ENCODE measurements at regions not wholly inside any gene's neighbourhood (a gene's known extent, or its start where the extent isn't known, plus 50 kb on each side); places are given as distances from the start of the nearest gene placed in this dataset.
"Not testable (repeated sequence)": the region's sequence is repeated elsewhere in the genome, so short reads cannot be mapped to it uniquely, and the experiment has no call there.

DNA sequence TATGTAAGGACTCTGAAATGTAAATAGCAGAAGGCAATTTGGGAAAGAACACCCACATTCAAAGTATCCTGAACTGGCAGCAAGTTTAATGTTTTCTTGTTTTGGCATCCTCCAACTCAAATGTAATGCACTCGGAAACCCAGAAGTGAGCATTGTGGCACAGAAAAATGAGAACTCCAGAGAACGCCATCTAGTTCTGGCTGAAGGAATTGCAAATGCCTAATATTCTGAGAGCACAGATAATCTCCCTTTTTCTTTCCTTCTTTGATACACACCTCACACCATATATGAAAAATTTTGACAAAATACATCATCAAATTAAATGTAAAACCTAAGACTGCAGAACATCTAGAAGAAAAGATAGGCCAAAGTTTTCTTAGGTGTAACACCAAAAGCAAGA lies 52.1 kb downstream of the PWWP3B start:
- H3K27me3 Mint-ChIP-seq (ENCODE audit: low read depth): no peaks in the 10 kb centered on the region
- no peak overlapping the region for H3K27ac Mint-ChIP-seq
- H3K4me1 Mint-ChIP-seq: no peaks in the 10 kb centered on the region
- peak in 2 of 3 experiments; percentile 28 to 45 for TF ChIP-seq CTCF (IDR thresholded peaks at IDR 0.05; ENCODE audit: unreplicated experiment in 3 of 3)
- H3K4me3 Mint-ChIP-seq: no peak overlapping the region
- peaks cover 8% of the 10 kb centered on the region for H3K9me3 Mint-ChIP-seq
- H3K36me3 Mint-ChIP-seq (ENCODE audit: low read depth): no peaks in the 10 kb centered on the region

- H3K4me3 Mint-ChIP-seq: no peak overlapping the region
- no peaks in the 10 kb centered on the region for H3K27me3 Mint-ChIP-seq (ENCODE audit: low read depth)
- no peak overlapping the region for H3K27ac Mint-ChIP-seq
- H3K9me3 Mint-ChIP-seq: peaks cover 15% of the 10 kb centered on the region
- no peak for TF ChIP-seq CTCF (IDR thresholded peaks at IDR 0.05; ENCODE audit: unreplicated experiment in 3 of 3)
- H3K36me3 Mint-ChIP-seq (ENCODE audit: low read depth): no peaks in the 10 kb centered on the region
- H3K4me1 Mint-ChIP-seq: no peaks in the 10 kb centered on the region
Measured at GRCh38 chrX:106243376-106243775, 75.3 kb downstream of the PWWP3B start.

DNA sequence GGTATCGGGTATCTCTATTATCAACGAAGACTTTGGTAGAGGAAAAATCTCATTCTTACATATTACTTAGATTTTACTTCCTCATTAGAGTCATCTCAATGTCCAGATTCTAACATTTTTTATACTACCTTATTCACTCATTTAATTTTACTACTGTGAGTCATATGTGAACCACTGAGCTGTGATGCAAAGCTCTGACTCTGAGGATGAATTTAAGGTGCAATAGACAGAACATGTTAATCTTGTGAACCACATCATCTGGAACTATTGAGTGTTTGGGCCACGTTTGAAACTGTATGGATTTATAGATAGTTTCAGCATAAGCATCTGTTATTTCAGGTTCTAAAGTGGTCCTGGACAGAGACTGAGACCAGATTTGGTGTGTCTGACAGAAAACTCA lies 78.4 kb downstream of the PWWP3B start:
- Mint-ChIP-seq H3K9me3 (peaks cover 12% of the 10 kb centered on the region), H3K27ac (no peak overlapping the region), H3K36me3 (ENCODE audit: low read depth) (no peaks in the 10 kb centered on the region), H3K27me3 (ENCODE audit: low read depth) (no peaks in the 10 kb centered on the region), H3K4me1 (no peaks in the 10 kb centered on the region), H3K4me3 (no peak overlapping the region)
- TF ChIP-seq CTCF (IDR thresholded peaks at IDR 0.05; ENCODE audit: unreplicated experiment in 3 of 3): no peak

DNA sequence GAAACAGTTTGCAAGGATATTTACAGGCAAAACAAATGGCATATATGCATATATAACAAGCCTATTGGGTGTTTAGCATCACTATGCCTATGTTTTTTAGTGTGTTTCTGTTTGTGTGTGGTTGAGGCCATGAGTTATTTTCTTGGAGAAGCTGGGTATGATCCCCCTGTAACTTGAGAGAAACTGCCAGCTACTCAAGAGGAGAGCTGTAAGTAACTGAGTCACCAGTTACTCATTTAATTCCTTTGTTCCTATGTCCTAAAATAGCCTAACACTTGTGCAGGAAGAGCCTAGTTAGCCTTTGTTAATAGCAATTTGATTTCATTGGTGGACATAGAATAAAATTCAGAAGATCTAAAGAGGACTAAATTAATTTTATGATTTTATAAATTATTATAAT lies 79.1 kb downstream of the PWWP3B start:
- H3K4me1 Mint-ChIP-seq: no peaks in the 10 kb centered on the region
- peaks cover 12% of the 10 kb centered on the region for H3K9me3 Mint-ChIP-seq
- H3K36me3 Mint-ChIP-seq (ENCODE audit: low read depth): no peaks in the 10 kb centered on the region
- TF ChIP-seq CTCF (IDR thresholded peaks at IDR 0.05; ENCODE audit: unreplicated experiment in 3 of 3): no peak
- H3K4me3 Mint-ChIP-seq: no peak overlapping the region
- H3K27me3 Mint-ChIP-seq (ENCODE audit: low read depth): no peaks in the 10 kb centered on the region
- H3K27ac Mint-ChIP-seq: no peak overlapping the region

GRCh38 chrX:106249706-106250379 lies 81.7 kb downstream of the PWWP3B start:
- no peak overlapping the region for H3K4me3 Mint-ChIP-seq
- H3K4me1 Mint-ChIP-seq: no peaks in the 10 kb centered on the region
- no peak for TF ChIP-seq CTCF (IDR thresholded peaks at IDR 0.05; ENCODE audit: unreplicated experiment in 3 of 3)
- H3K27me3 Mint-ChIP-seq (ENCODE audit: low read depth): no peaks in the 10 kb centered on the region
- no peaks in the 10 kb centered on the region for H3K36me3 Mint-ChIP-seq (ENCODE audit: low read depth)
- H3K9me3 Mint-ChIP-seq: peaks cover 12% of the 10 kb centered on the region
- H3K27ac Mint-ChIP-seq: no peak overlapping the region

DNA sequence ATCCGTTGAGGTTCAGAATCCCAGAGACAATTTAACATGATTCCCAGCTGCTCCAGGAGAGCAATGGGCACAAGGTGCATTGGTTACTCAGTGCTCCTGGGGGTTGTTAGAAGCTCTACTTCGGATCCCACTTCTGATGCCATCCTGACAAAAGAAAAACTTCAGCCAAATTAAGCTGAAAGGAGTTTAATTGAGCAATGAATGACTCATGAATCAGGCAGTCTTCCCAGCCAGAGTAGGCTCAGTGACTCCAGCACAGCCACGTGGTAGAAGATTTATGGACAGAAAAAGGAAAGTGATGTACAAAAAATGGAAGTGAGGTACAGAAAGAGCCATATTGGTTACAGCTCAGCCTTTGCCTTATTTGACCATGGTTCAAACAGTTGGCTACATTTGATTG lies 95.7 kb downstream of the PWWP3B start:
- H3K4me1 Mint-ChIP-seq: no peaks in the 10 kb centered on the region
- TF ChIP-seq CTCF (IDR thresholded peaks at IDR 0.05; ENCODE audit: unreplicated experiment in 3 of 3): no peak
- H3K27ac Mint-ChIP-seq: no peak overlapping the region
- no peak overlapping the region for H3K4me3 Mint-ChIP-seq
- peaks cover 20% of the 10 kb centered on the region for H3K9me3 Mint-ChIP-seq
- H3K36me3 Mint-ChIP-seq (ENCODE audit: low read depth): no peaks in the 10 kb centered on the region
- H3K27me3 Mint-ChIP-seq (ENCODE audit: low read depth): no peaks in the 10 kb centered on the region

DNA sequence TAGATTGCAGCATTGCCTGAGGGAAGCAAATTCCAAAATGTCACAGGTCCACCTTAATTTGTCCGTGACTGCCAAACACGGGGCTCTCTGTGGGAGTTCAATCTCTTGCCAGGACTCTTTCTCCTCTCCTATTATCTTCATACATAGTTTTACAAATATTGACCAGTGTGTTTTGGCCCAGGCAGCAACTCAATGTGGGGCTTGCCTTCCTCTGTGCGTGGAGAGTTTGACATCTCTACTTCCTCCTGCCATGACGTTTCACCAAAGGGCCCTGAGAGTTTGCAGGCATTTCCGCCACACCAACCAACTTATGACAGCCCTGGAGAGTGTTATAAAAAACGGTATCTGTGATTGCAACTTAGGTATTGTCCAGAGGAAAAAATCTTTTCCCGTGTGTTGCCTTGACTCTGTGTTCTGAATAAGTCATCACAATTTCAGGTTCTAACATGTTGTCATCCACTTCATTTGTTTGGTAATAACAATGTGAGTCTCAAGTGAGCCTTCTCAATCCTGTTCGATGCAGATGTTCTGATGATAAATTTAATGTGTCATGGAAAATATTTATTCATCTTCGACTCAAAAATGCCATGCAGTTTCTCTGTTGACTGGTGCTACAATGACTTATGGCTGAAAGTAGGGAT lies 106.0 kb downstream of the PWWP3B start:
- H3K4me1 Mint-ChIP-seq; H3K9me3 Mint-ChIP-seq; H3K27ac Mint-ChIP-seq; H3K4me3 Mint-ChIP-seq; H3K27me3 Mint-ChIP-seq (ENCODE audit: low read depth); H3K36me3 Mint-ChIP-seq (ENCODE audit: low read depth): not testable (repeated sequence)

DNA sequence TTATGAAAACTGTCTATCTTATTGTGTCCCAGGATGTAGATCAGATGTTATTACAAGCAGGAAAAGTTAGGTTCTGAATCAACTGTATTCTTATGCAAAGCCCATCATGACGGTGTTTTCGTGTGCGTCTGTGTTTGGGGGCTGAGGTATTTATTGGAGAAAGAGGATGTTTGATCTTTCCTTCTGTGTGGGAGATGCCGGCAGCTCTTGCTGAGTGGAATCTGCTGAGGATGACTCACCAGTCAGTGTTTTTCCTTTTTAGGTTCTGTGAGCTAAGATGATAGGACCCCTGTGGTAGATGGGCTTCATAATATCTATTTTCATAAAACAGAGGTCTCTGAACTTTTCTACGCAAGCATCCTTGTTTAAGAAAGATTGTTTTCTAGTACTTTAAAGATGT lies 107.1 kb downstream of the PWWP3B start:
- H3K4me3 Mint-ChIP-seq; H3K4me1 Mint-ChIP-seq; H3K27me3 Mint-ChIP-seq (ENCODE audit: low read depth): not testable (repeated sequence)

More for the DNA sequence above, 107.1 kb downstream of the PWWP3B start:
- not testable (repeated sequence) for H3K36me3 Mint-ChIP-seq (ENCODE audit: low read depth); H3K27ac Mint-ChIP-seq; H3K9me3 Mint-ChIP-seq

Data from nephron (organoid).